ENCODE measurements at regions not wholly inside any gene's neighbourhood (a gene's known extent, or its start where the extent isn't known, plus 50 kb on each side); places are given as distances from the start of the nearest gene placed in this dataset.

- no peak overlapping the region for H3K4me3 ChIP-seq
- TF ChIP-seq POLR2A (IDR thresholded peaks at IDR 0.05) (no peak), CTCF (IDR thresholded peaks at IDR 0.05) (no peak)
- no peaks in the 10 kb centered on the region for H3K4me1 ChIP-seq
- no peak for DNase-seq
- intact Hi-C loops (cut with DNase I) = no loop called here
- H3K27ac ChIP-seq = no peak overlapping the region
- H3K36me3 ChIP-seq (replicated peaks in 1 of 2; ENCODE audit: insufficient read depth in 1 of 2, low read depth in 2 of 2) = no peaks in the 10 kb centered on the region
- ATAC-seq = no peak
- no peaks in the 10 kb centered on the region for H3K9me3 ChIP-seq
- no peaks in the 10 kb centered on the region for H3K27me3 ChIP-seq
- 66 to 67% methylated on average over 8 of the region's 8 CpGs for WGBS, 2 donors
Measured at GRCh38 chr17:73701701-73702100, 57.5 kb upstream of the SDK2 start.

GRCh38 chr17:73703192-73703591, 58.9 kb upstream of the SDK2 start:
- H3K9me3 ChIP-seq = no peaks in the 10 kb centered on the region
- no peaks in the 10 kb centered on the region for H3K4me1 ChIP-seq
- H3K36me3 ChIP-seq (replicated peaks in 1 of 2; ENCODE audit: insufficient read depth in 1 of 2, low read depth in 2 of 2) = no peaks in the 10 kb centered on the region
- H3K27ac ChIP-seq = no peak overlapping the region
- intact Hi-C loops (cut with DNase I) = no loop called here
- TF ChIP-seq CTCF (IDR thresholded peaks at IDR 0.05) = no peak
- no peak for TF ChIP-seq POLR2A (IDR thresholded peaks at IDR 0.05)
- ATAC-seq (no peak), DNase-seq (no peak)
- 48 to 49% methylated on average over 3 to 5 of the region's 5 CpGs for WGBS, 2 donors
- no peak overlapping the region for H3K4me3 ChIP-seq
- no peaks in the 10 kb centered on the region for H3K27me3 ChIP-seq

- DNase-seq (no peak), ATAC-seq (no peak)
- no peaks in the 10 kb centered on the region for H3K27me3 ChIP-seq
- H3K4me1 ChIP-seq = no peaks in the 10 kb centered on the region
- H3K9me3 ChIP-seq = no peaks in the 10 kb centered on the region
- H3K27ac ChIP-seq = no peak overlapping the region
- TF ChIP-seq POLR2A (IDR thresholded peaks at IDR 0.05) (no peak), CTCF (IDR thresholded peaks at IDR 0.05) (no peak)
- H3K4me3 ChIP-seq = no peak overlapping the region
- WGBS, 2 donors = 36 to 46% methylated on average over 2 of the region's 2 CpGs
- intact Hi-C loops (cut with DNase I) = no loop called here
- H3K36me3 ChIP-seq (replicated peaks in 1 of 2; ENCODE audit: insufficient read depth in 1 of 2, low read depth in 2 of 2) = no peaks in the 10 kb centered on the region
Measured at GRCh38 chr17:73703917-73704316, 59.7 kb upstream of the SDK2 start.

- peak in 3 of 4 donors; percentile 24 to 35 (median 25) for DNase-seq
Measured at GRCh38 chr17:73705594-73705993, 61.3 kb upstream of the SDK2 start.

More at GRCh38 chr17:73705594-73705993, 61.3 kb upstream of the SDK2 start:
- H3K36me3 ChIP-seq (replicated peaks in 1 of 2; ENCODE audit: insufficient read depth in 1 of 2, low read depth in 2 of 2) = no peaks in the 10 kb centered on the region
- TF ChIP-seq POLR2A (IDR thresholded peaks at IDR 0.05) (no peak), CTCF (IDR thresholded peaks at IDR 0.05) (no peak)
- WGBS, 2 donors = 48 to 51% methylated on average over 7 of the region's 7 CpGs
- no peak for ATAC-seq
- no peak overlapping the region for H3K27ac ChIP-seq
- H3K9me3 ChIP-seq = no peaks in the 10 kb centered on the region
- intact Hi-C loops (cut with DNase I) = no loop called here
- no peaks in the 10 kb centered on the region for H3K4me1 ChIP-seq
- no peak overlapping the region for H3K4me3 ChIP-seq
- no peaks in the 10 kb centered on the region for H3K27me3 ChIP-seq

Data from body of pancreas (tissue), 4 donors.